H9 (cell line): ENCODE measurements at regions not wholly inside any gene's neighbourhood (a gene's known extent, or its start where the extent isn't known, plus 50 kb on each side); places are given as distances from the start of the nearest gene placed in this dataset.

Experiments
- DNase-seq: peaks from one replicate; pipeline ENCODE4 v3.0.0-alpha.2; 2017
- H2AFZ ChIP-seq: one replicate; pipeline ENCODE4 v1.6.1; 2013; ENCODE audit warnings: mild to moderate bottlenecking, low read length, control low read depth, moderate library complexity
- H2AK5ac ChIP-seq: 2 replicates; pipeline ENCODE4 v1.6.1; 2013; ENCODE audit warnings: low read length, control low read depth, mixed read lengths; ENCODE audit not compliant: insufficient read length
- H2BK120ac ChIP-seq: one replicate; pipeline ENCODE4 v1.6.1; 2013; ENCODE audit warnings: low read depth, mild to moderate bottlenecking, low read length, control low read depth, inconsistent platforms; ENCODE audit not compliant: poor library complexity, severe bottlenecking
- H2BK12ac ChIP-seq: 2 replicates; pipeline ENCODE4 v1.6.1; 2013; ENCODE audit warnings: low read length, control low read depth, mixed read lengths, low read depth; ENCODE audit not compliant: insufficient read length
- H2BK15ac ChIP-seq: 2 replicates; pipeline ENCODE4 v1.6.1; 2013; ENCODE audit warnings: low read depth, low read length, control low read depth
- H2BK20ac ChIP-seq: one replicate; pipeline ENCODE4 v1.6.1; 2013; ENCODE audit warnings: low read depth, mild to moderate bottlenecking, low read length, control low read depth, inconsistent platforms; ENCODE audit not compliant: poor library complexity, severe bottlenecking
- H2BK5ac ChIP-seq: 2 replicates; pipeline ENCODE4 v1.6.1; 2013; ENCODE audit warnings: low read length, control low read depth, mixed read lengths; ENCODE audit not compliant: insufficient read length
- H3K14ac ChIP-seq: 2 replicates; pipeline ENCODE4 v1.6.1; 2013; ENCODE audit warnings: low read length, control low read depth; ENCODE audit not compliant: insufficient read depth
- H3K18ac ChIP-seq: 2 replicates; pipeline ENCODE4 v1.6.1; 2013; ENCODE audit warnings: low read depth, mild to moderate bottlenecking, mixed read lengths, low read length, control low read depth; ENCODE audit not compliant: insufficient read length
- H3K23ac ChIP-seq: 2 replicates; pipeline ENCODE4 v1.6.1; 2013; ENCODE audit warnings: low read length, control low read depth, mixed read lengths, low read depth; ENCODE audit not compliant: insufficient read length
- H3K23me2 ChIP-seq: 2 replicates; pipeline ENCODE4 v1.6.1; 2013; ENCODE audit warnings: low read depth, mild to moderate bottlenecking, mixed read lengths, low read length, control low read depth; ENCODE audit not compliant: insufficient read length, poor library complexity, severe bottlenecking
- H3K27ac ChIP-seq: 2 replicates; pipeline ENCODE4 v1.5.1; 2013; ENCODE audit warnings: low read length, control low read depth, mixed read lengths, low read depth; ENCODE audit not compliant: insufficient read length
- H3K27me3 ChIP-seq: 2 replicates; pipeline ENCODE4 v1.6.1; 2013; ENCODE audit warnings: low read length, control low read depth, inconsistent platforms; ENCODE audit not compliant: insufficient read depth
- H3K4ac ChIP-seq: 2 replicates; pipeline ENCODE4 v1.6.1; 2013; ENCODE audit warnings: low read depth, mild to moderate bottlenecking, control low read depth, inconsistent platforms, low read length, moderate library complexity
- H3K4me1 ChIP-seq: 2 replicates; pipeline ENCODE4 v1.6.1; 2013; ENCODE audit warnings: low read length, control low read depth, inconsistent platforms; ENCODE audit not compliant: insufficient read depth
- H3K4me2 ChIP-seq: 2 replicates; pipeline ENCODE4 v1.6.1; 2013; ENCODE audit warnings: low read length, control low read depth, mixed read lengths; ENCODE audit not compliant: insufficient read length, insufficient read depth
- H3K56ac ChIP-seq: 2 replicates; pipeline ENCODE4 v1.6.1; 2013; ENCODE audit warnings: low read depth, mild to moderate bottlenecking, mixed read lengths, low read length, control low read depth; ENCODE audit not compliant: insufficient read length
- H3K79me1 ChIP-seq: 2 replicates; pipeline ENCODE4 v1.6.1; 2013; ENCODE audit warnings: low read depth, mild to moderate bottlenecking, moderate library complexity, low read length, control low read depth, inconsistent platforms; ENCODE audit not compliant: insufficient read depth, poor library complexity, severe bottlenecking
- H3K79me2 ChIP-seq: 2 replicates; pipeline ENCODE4 v1.6.1; 2013; ENCODE audit warnings: low read length, control low read depth, inconsistent platforms; ENCODE audit not compliant: insufficient read depth
- H3K9ac ChIP-seq: 2 replicates; pipeline ENCODE4 v1.6.1; 2013; ENCODE audit warnings: low read length, control low read depth, mixed read lengths; ENCODE audit not compliant: insufficient read length; ENCODE audit errors: extremely low read depth
- H3K9me3 ChIP-seq: one replicate; pipeline ENCODE4 v1.6.1; 2013; ENCODE audit warnings: low read depth, low read length, inconsistent platforms; ENCODE audit not compliant: control insufficient read depth
- H3T11ph ChIP-seq: one replicate; pipeline ENCODE4 v1.6.1; 2013; ENCODE audit warnings: mild to moderate bottlenecking, low read length, control low read depth, inconsistent platforms
- H4K20me1 ChIP-seq: one replicate; pipeline ENCODE4 v1.6.1; 2013; ENCODE audit not compliant: control insufficient read depth, insufficient read length, insufficient read depth
- H4K5ac ChIP-seq: 2 replicates; pipeline ENCODE4 v1.6.1; 2013; ENCODE audit warnings: low read depth, mild to moderate bottlenecking, mixed read lengths, low read length, control low read depth; ENCODE audit not compliant: insufficient read length
- H4K8ac ChIP-seq: replicated peaks from 2 replicates; pipeline ENCODE4 v1.6.1; 2013; ENCODE audit warnings: low read length, control low read depth, mixed read lengths, low read depth; ENCODE audit not compliant: insufficient read length
- H4K91ac ChIP-seq: 2 replicates; pipeline ENCODE4 v1.6.1; 2013; ENCODE audit warnings: low read depth, mild to moderate bottlenecking, moderate library complexity, mixed read lengths, low read length, control low read depth; ENCODE audit not compliant: insufficient read length
- H3K27ac Mint-ChIP-seq, 3 experiments: 2 replicates in 2 of 3; 3 replicates in 1 of 3; pipeline ENCODE4 v1.8.0; 2020 to 2021; ENCODE audit warnings: mixed read lengths in 3 of 3, mild to moderate bottlenecking in 1 of 3, moderate library complexity in 1 of 3
- H3K27me3 Mint-ChIP-seq: 2 replicates; pipeline ENCODE4 v1.8.0; 2021; ENCODE audit warnings: low read depth, mild to moderate bottlenecking, moderate library complexity, mixed read lengths
- H3K36me3 Mint-ChIP-seq, 3 experiments: 2 replicates in 2 of 3; 3 replicates in 1 of 3; pipeline ENCODE4 v1.8.0; 2020 to 2021; ENCODE audit warnings: low read depth in 3 of 3, mixed read lengths in 3 of 3; ENCODE audit not compliant: insufficient read depth in 1 of 3
- H3K4me1 Mint-ChIP-seq, 2 experiments: 2 replicates each; pipeline ENCODE4 v1.8.0; 2020; ENCODE audit warnings: mixed read lengths in 2 of 2
- H3K4me3 Mint-ChIP-seq, 2 experiments: 2 replicates in 1 of 2; 3 replicates in 1 of 2; pipeline ENCODE4 v1.8.0; 2020 to 2021; ENCODE audit warnings: mild to moderate bottlenecking in 2 of 2, mixed read lengths in 2 of 2, moderate library complexity in 1 of 2
- H3K9me3 Mint-ChIP-seq, 2 experiments: 2 replicates in 1 of 2; 3 replicates in 1 of 2; pipeline ENCODE4 v1.8.0; 2020; ENCODE audit warnings: mild to moderate bottlenecking in 2 of 2, mixed read lengths in 2 of 2, moderate library complexity in 1 of 2
- CTCF ChIP-seq: fragments of 200-600 bp; sonication (generic); conservative IDR thresholded peaks from 3 replicates; pipeline ENCODE4 v1.8.0; 2021; ENCODE audit warnings: antibody characterized with exemption, mild to moderate bottlenecking
- WGBS: extraction: QIAGEN DNeasy Blood & Tissue Kit; methylation state at CpG from one replicate; pipeline ENCODE4 v1.1.7; 2013; ENCODE audit warnings: missing lambda C conversion rate, low lambda C conversion rate, mixed read lengths; ENCODE audit not compliant: insufficient read length; ENCODE audit errors: extremely low coverage; 5-methylcytosine and 5-hydroxymethylcytosine counted together

GRCh38 chr4:181682367-181683047 lies 560.7 kb upstream of the TENM3 start:
- no CpG with 5 or more reads among the region's 3 CpGs for WGBS
- H3K27ac ChIP-seq = no peak overlapping the region
- no peak for TF ChIP-seq CTCF

More at GRCh38 chr4:181682367-181683047, 560.7 kb upstream of the TENM3 start:
- Mint-ChIP-seq H3K9me3 (no peaks in the 10 kb centered on the region), H3K27ac (no peak overlapping the region), H3K27me3 (no peaks in the 10 kb centered on the region), H3K4me3 (no peak overlapping the region), H3K4me1 (peaks cover 3% of the 10 kb centered on the region in 2 experiments), H3K36me3 (peaks cover 0 to 3% (median 0%) of the 10 kb centered on the region in 3 experiments; a peak in 1 of 7 replicates)
- H3K4me1 ChIP-seq = no peaks in the 10 kb centered on the region
- H4K20me1 ChIP-seq = no peaks in the 10 kb centered on the region
- H3K9ac ChIP-seq = no peak overlapping the region
- no peak overlapping the region for H2BK15ac ChIP-seq
- no peak overlapping the region for H3K14ac ChIP-seq
- H2AFZ ChIP-seq = no peak overlapping the region
- H4K91ac ChIP-seq = no peak overlapping the region
- H4K5ac ChIP-seq = no peak overlapping the region
- no peak overlapping the region for H2BK5ac ChIP-seq
- H2BK12ac ChIP-seq = no peak overlapping the region
- no peak overlapping the region for H2AK5ac ChIP-seq
- no peak overlapping the region for H3K23ac ChIP-seq
- no peaks in the 10 kb centered on the region for H3K9me3 ChIP-seq
- no peak overlapping the region for H3K4me2 ChIP-seq
- H3K18ac ChIP-seq = no peak overlapping the region
- H2BK120ac ChIP-seq = no peak overlapping the region
- H2BK20ac ChIP-seq = no peak overlapping the region
- no peaks in the 10 kb centered on the region for H3K79me1 ChIP-seq
- H3K27me3 ChIP-seq = no peaks in the 10 kb centered on the region
- DNase-seq = no peak
- H3K4ac ChIP-seq = no peak overlapping the region
- no peak overlapping the region for H3T11ph ChIP-seq
- H3K79me2 ChIP-seq = no peaks in the 10 kb centered on the region
- no peaks in the 10 kb centered on the region for H3K23me2 ChIP-seq
- H4K8ac ChIP-seq = no peak overlapping the region
- no peak overlapping the region for H3K56ac ChIP-seq
